HG02571 (cell line): ENCODE measurements at regions not wholly inside any gene's neighbourhood (a gene's known extent, or its start where the extent isn't known, plus 50 kb on each side); places are given as distances from the start of the nearest gene placed in this dataset.
"Not testable (repeated sequence)": the region's sequence is repeated elsewhere in the genome, so short reads cannot be mapped to it uniquely, and the experiment has no call there.

Source experiments
- ATAC-seq: cut with Tn5 transposase; IDR thresholded peaks from one replicate; pipeline ENCODE4 v1.9.1; 2021; ENCODE audit warnings: mild to moderate bottlenecking, moderate library complexity; ENCODE audit not compliant: unreplicated experiment

GRCh38 chr20:6663104-6663503 is 104.4 kb upstream of the BMP2 start:
- no peak for ATAC-seq

- ATAC-seq: no peak
Observed at GRCh38 chr20:6662309-6662708, 105.2 kb upstream of the BMP2 start.

DNA sequence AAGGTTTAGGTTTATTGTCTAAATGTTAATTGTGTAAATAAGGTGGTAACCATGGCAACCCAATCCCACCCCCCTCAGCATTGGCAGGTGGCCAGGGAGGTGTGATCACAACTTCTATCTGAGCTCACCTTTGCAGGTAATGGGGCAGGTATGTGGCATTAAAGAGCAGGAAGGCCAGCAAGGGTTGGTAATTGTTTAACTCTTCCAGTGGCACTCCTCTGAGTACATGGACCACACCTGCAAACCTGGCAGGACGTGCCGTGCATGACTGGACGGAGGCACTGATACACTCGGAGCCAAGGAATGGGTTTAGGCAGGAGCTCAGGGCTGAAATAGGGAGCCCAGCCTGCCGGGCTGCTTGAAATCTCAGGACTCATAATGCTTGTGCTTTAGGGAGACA is 107.0 kb upstream of the BMP2 start:
- no peak for ATAC-seq

- ATAC-seq: not testable (repeated sequence)
Observed at GRCh38 chr20:6658909-6659308, 108.6 kb upstream of the BMP2 start.

GRCh38 chr20:6657904-6658303 is 109.6 kb upstream of the BMP2 start:
- no peak for ATAC-seq

GRCh38 chr20:6657111-6657510 is 110.4 kb upstream of the BMP2 start:
- no peak for ATAC-seq

- ATAC-seq: no peak
Observed at GRCh38 chr20:6654513-6655252, 112.8 kb upstream of the BMP2 start.

- ATAC-seq: no peak
Observed at GRCh38 chr20:6651561-6651960, 115.9 kb upstream of the BMP2 start.

DNA sequence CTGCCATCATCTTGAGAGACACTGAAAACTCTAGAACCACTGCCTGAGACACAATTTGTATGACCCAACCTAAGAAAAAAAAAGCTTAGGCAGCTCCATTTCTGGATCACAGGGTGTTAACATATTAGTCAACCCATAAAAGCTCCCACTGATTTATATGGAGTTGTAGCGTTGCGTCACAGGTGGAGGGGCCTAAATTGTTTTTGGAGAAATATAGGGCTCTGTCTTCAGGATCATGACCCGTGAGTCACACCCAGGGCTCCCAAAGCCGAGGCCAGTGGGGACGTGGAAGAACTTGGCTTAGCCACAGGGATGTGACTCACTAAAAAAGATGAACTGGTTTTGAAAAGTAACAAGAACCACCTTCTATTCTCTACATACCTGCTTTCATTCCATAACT is 116.5 kb upstream of the BMP2 start:
- ATAC-seq: no peak

DNA sequence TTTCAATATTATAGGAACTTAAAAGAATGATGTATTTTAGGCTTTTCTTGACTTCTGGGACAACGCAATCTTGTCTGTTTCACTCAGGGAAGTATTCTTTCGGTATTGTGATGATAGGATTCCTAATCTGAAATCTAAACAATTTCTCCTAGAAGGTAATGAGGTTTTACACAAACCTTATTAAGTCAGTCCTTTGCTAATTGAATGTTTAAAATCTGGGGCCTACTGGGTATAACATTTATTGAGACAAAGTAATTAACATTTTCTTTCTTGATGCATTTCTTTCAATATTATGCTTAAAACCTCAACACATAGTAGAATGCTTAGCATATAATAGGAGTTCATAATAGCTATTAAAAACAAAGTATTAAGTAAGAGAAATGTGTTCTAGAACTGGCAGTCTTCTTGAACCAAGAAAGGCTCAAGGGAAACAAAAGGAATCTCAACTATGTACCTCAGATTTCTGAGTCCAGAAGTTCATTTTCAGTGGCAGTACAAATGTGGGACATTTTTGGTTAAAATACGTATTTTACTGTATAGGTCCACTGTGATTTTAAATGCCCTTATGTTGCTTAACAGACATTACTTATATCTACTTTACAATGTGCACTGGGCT is 121.4 kb upstream of the BMP2 start:
- ATAC-seq: no peak

- ATAC-seq: no peak
Observed at GRCh38 chr20:6644813-6645628, 122.5 kb upstream of the BMP2 start.

- ATAC-seq: no peak
Observed at GRCh38 chr20:6641012-6641411, 126.5 kb upstream of the BMP2 start.

DNA sequence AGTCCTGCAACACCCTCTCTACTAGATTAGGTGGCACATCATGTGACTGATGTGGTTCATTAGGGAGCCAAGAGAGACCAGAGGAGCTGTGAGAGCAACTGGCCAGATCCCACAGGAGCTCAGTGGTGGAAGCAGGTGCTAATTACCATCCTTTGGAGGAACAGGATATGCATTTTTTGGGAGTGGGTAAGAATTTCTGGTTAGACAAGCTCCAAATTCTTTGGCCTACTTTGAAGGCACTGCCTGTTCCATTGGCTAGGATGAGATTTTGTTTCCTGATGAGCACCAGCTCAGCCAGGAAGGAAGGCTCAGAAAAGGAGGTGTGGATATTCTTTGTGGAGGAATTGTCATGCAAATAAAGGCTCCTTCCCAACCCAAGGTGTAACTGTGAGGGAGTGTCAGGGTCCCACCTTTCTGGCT is 130.3 kb upstream of the BMP2 start:
- no peak for ATAC-seq

GRCh38 chr20:6636209-6637159 is 131.0 kb upstream of the BMP2 start:
- ATAC-seq: no peak

DNA sequence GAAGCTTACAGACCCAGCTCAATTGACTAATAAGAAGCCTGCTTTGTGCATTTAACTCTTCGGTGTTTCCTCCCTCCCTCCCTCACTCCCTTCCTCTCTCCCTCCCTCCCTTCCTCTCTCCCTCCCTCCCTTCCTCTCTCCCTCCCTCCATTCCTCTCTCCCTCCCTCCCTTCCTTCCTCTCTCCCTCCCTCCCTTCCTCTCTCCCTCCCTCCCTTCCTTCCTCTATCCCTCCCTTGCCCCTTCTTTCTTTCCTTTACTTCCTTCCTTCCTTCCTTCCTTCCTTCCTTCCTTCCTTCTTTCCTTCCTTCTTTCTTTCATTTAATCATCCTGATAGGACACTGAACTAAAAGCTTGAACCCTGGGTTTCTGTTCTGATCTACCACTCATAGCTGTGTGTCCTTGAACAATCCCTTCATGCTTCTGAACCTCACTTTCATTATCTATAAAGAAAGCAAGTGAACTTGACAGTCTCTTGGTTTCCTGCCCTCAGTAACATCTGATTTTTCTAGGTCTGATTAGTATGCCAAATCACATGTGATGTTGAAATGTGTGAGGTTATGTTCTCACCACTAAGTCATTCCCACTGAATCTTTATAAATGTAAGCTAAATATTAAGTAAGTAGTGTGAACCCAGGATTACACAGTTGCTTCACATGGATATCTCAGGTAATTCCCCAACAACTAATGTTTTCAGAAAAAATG is 132.3 kb upstream of the BMP2 start:
- no peak for ATAC-seq

- ATAC-seq: no peak
Observed at GRCh38 chr20:6632187-6632586, 135.3 kb upstream of the BMP2 start.

DNA sequence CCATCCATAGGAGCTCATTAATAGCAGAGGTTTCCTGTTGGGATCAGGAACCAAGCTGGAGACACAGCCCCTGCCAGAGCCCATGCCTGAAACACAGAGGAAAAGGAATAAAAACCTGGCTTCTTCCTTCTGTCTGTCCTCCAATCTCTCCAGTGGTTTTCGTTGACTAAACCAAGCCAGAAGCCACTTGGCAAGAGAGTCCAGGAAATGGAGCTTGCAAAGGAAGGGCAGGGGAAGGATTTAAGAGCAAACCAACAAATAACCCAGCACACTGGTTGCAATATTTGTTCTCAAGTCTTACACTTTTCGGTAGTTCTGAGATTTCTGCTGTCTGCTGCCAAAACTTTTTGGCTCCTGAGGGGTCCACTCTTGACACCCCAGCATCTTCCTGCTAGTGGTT is 137.0 kb upstream of the BMP2 start:
- no peak for ATAC-seq

GRCh38 chr20:6629564-6629963 is 137.9 kb upstream of the BMP2 start:
- ATAC-seq: no peak

GRCh38 chr20:6626805-6627204 is 140.7 kb upstream of the BMP2 start:
- ATAC-seq: no peak

GRCh38 chr20:6623989-6624388 is 143.5 kb upstream of the BMP2 start:
- ATAC-seq: peak; percentile 99
